ENCODE measurements at regions not wholly inside any gene's neighbourhood (a gene's known extent, or its start where the extent isn't known, plus 50 kb on each side); places are given as distances from the start of the nearest gene placed in this dataset.

- Histone ChIP-seq H3K4ac (replicated peaks; ENCODE audit: insufficient read length, low read depth, low read length) (no peak overlapping the region), H3K27me3 (replicated peaks in 1 of 4; ENCODE audit: control insufficient read depth in 3 of 4, extremely low read depth in 1 of 4, insufficient read depth in 3 of 4, low read length in 3 of 4) (no peaks in the 10 kb centered on the region), H2BK5ac (ENCODE audit: low read depth, low read length) (no peak overlapping the region), H2BK12ac (ENCODE audit: low read depth, low read length) (no peak overlapping the region), H4K8ac (ENCODE audit: extremely low read depth, insufficient read depth, low read length) (no peak overlapping the region), H2BK20ac (ENCODE audit: low read length) (no peak overlapping the region), H4K5ac (ENCODE audit: insufficient read length, low read depth, low read length) (no peak overlapping the region), H2BK120ac (replicated peaks; ENCODE audit: low read depth, low read length) (no peak overlapping the region), H3K4me2 (ENCODE audit: insufficient read depth in 1 of 2, low read depth in 2 of 2, low read length in 2 of 2) (no peak overlapping the region), H3K36me3 (ENCODE audit: control insufficient read depth in 2 of 4, insufficient read depth in 4 of 4, low read length in 3 of 4) (no peaks in the 10 kb centered on the region), H3K27ac (ENCODE audit: low read depth, low read length) (no peak overlapping the region), H3K14ac (ENCODE audit: insufficient read length) (no peak overlapping the region), H3K56ac (replicated peaks; ENCODE audit: insufficient read length, low read depth, low read length) (no peak overlapping the region), H3K9ac (replicated peaks in 1 of 4; ENCODE audit: extremely low read depth in 1 of 4, low read depth in 3 of 4, low read length in 3 of 4) (no peak overlapping the region), H3K4me1 (replicated peaks in 1 of 4; ENCODE audit: control insufficient read depth in 3 of 4, insufficient read depth in 4 of 4, low read length in 3 of 4) (no peaks in the 10 kb centered on the region), H2AK5ac (ENCODE audit: low read depth, low read length) (no peak overlapping the region), H3K4me3 (ENCODE audit: extremely low read depth in 1 of 4, insufficient read depth in 2 of 4, low read depth in 3 of 4, low read length in 4 of 4) (no peak overlapping the region), H3K79me1 (ENCODE audit: low read depth, low read length) (no peaks in the 10 kb centered on the region), H3K23me2 (ENCODE audit: low read depth, low read length) (no peaks in the 10 kb centered on the region), H3K18ac (ENCODE audit: extremely low read depth, low read length) (no peak overlapping the region), H3K79me2 (ENCODE audit: control insufficient read depth in 1 of 2, insufficient read depth in 2 of 2, low read length in 2 of 2) (no peaks in the 10 kb centered on the region), H4K91ac (replicated peaks; ENCODE audit: insufficient read length, low read length) (no peak overlapping the region), H3K23ac (ENCODE audit: insufficient read length) (no peak overlapping the region), H2AFZ (ENCODE audit: low read length) (no peak overlapping the region), H4K20me1 (replicated peaks in 1 of 2; ENCODE audit: control insufficient read depth in 1 of 2, insufficient read depth in 2 of 2, low read length in 2 of 2) (no peaks in the 10 kb centered on the region), H2BK15ac (ENCODE audit: low read length) (no peak overlapping the region), H3K9me3 (ENCODE audit: insufficient read depth in 2 of 2, low read depth in 1 of 2, low read length in 1 of 2) (no peaks in the 10 kb centered on the region; a peak in 1 of 4 replicates)
- ChIA-PET CTCF (ENCODE audit: partially characterized antibody) (interaction anchor here (0.6 to 0.8 kb wide), 3 partner anchors 26 to 893 kb away, joined by 3 read pairs; no protein-coding TSS in a partner anchor), POLR2A (ENCODE audit: partially characterized antibody) (no interaction called here)
- FAIRE-seq (no peak), DNase-seq (ENCODE audit: low read depth in 1 of 2, low spot score in 2 of 2) (no peak)
- WGBS, 2 experiments (ENCODE audit: extremely low coverage in 1 of 2, insufficient coverage in 1 of 2, insufficient read length in 1 of 2, insufficient replicate concordance in 2 of 2, low coverage in 1 of 2, low lambda C conversion rate in 2 of 2, missing lambda C conversion rate in 1 of 2): 88% methylated on average over 1 of the region's 1 CpG; no CpG with 5 or more reads in 1 of the 2 experiments
- TF ChIP-seq SP1 (IDR thresholded peaks at IDR 0.05; ENCODE audit: low read depth, low read length) (no peak), KDM1A (IDR thresholded peaks at IDR 0.05; ENCODE audit: borderline replicate concordance, low read length) (no peak), CTBP2 (IDR thresholded peaks at IDR 0.05; ENCODE audit: borderline replicate concordance, insufficient read depth, insufficient read length, low read length) (no peak), MAX (IDR thresholded peaks at IDR 0.05) (no peak), RAD21 (IDR thresholded peaks at IDR 0.05 in 1 of 2, conservative IDR thresholded peaks at IDR 0.05 in 1 of 2; ENCODE audit: low read depth in 2 of 2, low read length in 2 of 2) (no peak), HDAC2 (IDR thresholded peaks at IDR 0.05; ENCODE audit: borderline replicate concordance in 1 of 2, low read depth in 2 of 2, low read length in 2 of 2) (no peak), ATF2 (IDR thresholded peaks at IDR 0.05; ENCODE audit: low read length) (no peak), SIRT6 (IDR thresholded peaks at IDR 0.05; ENCODE audit: low read length) (no peak), BRCA1 (IDR thresholded peaks at IDR 0.05; ENCODE audit: low read depth, low read length) (no peak), HDAC6 (IDR thresholded peaks at IDR 0.05; ENCODE audit: low read depth, low read length) (no peak), TAF7 (optimal IDR thresholded peaks at IDR 0.05; ENCODE audit: borderline replicate concordance, low read depth, low read length) (no peak), POLR2AphosphoS5 (IDR thresholded peaks at IDR 0.05; ENCODE audit: low read depth, low read length) (no peak), RXRA (IDR thresholded peaks at IDR 0.05; ENCODE audit: insufficient read depth, low read depth, low read length) (no peak)
Observed at GRCh38 chr7:136166521-136166920, 189.4 kb upstream of the MTPN start.
